NCI-H187 (cell line): ENCODE measurements at regions not wholly inside any gene's neighbourhood (a gene's known extent, or its start where the extent isn't known, plus 50 kb on each side); places are given as distances from the start of the nearest gene placed in this dataset.

ENCODE experiments used
- DNase-seq, 2 experiments: peaks; one replicate each; lab custom pipeline; 2025; lab: John Stamatoyannopoulos, UW

- no peak for DNase-seq
Measured at GRCh38 chr1:216883518-216883917, 160.3 kb upstream of the ESRRG start.

GRCh38 chr1:216881695-216882094, 158.5 kb upstream of the ESRRG start:
- no peak for DNase-seq

- DNase-seq = no peak
Measured at GRCh38 chr1:216866714-216867113, 143.5 kb upstream of the ESRRG start.

- DNase-seq = no peak
Measured at GRCh38 chr1:216855810-216856209, 132.6 kb upstream of the ESRRG start.

GRCh38 chr1:216854836-216855484, 131.7 kb upstream of the ESRRG start:
- no peak for DNase-seq

GRCh38 chr1:216851073-216851472, 127.8 kb upstream of the ESRRG start:
- DNase-seq = no peak

- DNase-seq = no peak
Measured at GRCh38 chr1:216849146-216849545, 125.9 kb upstream of the ESRRG start.

GRCh38 chr1:216847397-216848036, 124.3 kb upstream of the ESRRG start:
- DNase-seq = no peak

GRCh38 chr1:216846339-216846738, 123.1 kb upstream of the ESRRG start:
- DNase-seq = no peak

- DNase-seq = no peak
Measured at GRCh38 chr1:216843409-216843808, 120.2 kb upstream of the ESRRG start.

- no peak for DNase-seq
Measured at GRCh38 chr1:216841165-216841564, 117.9 kb upstream of the ESRRG start.

GRCh38 chr1:216836316-216836715, 113.1 kb upstream of the ESRRG start:
- no peak for DNase-seq

- no peak for DNase-seq
Measured at GRCh38 chr1:216833509-216833908, 110.3 kb upstream of the ESRRG start.

GRCh38 chr1:216832192-216832591, 109.0 kb upstream of the ESRRG start:
- DNase-seq = no peak

GRCh38 chr1:216830424-216831210, 107.4 kb upstream of the ESRRG start:
- DNase-seq = no peak

GRCh38 chr1:216827251-216827650, 104.0 kb upstream of the ESRRG start:
- DNase-seq = no peak

GRCh38 chr1:216826646-216827045, 103.4 kb upstream of the ESRRG start:
- DNase-seq = no peak

GRCh38 chr1:216826214-216826613, 103.0 kb upstream of the ESRRG start:
- no peak for DNase-seq

- no peak for DNase-seq
Measured at GRCh38 chr1:216825557-216825956, 102.3 kb upstream of the ESRRG start.

GRCh38 chr1:216824511-216824910, 101.3 kb upstream of the ESRRG start:
- DNase-seq = no peak

- DNase-seq = no peak
Measured at GRCh38 chr1:216823731-216824130, 100.5 kb upstream of the ESRRG start.

- peak; percentile 4 to 56 for DNase-seq
Measured at GRCh38 chr1:216822480-216822879, 99.3 kb upstream of the ESRRG start.

GRCh38 chr1:216820345-216820744, 97.1 kb upstream of the ESRRG start:
- peak in 1 of 2 experiments; percentile 8 for DNase-seq
